Left renal cortex interstitium (tissue), 4 donors: ENCODE measurements at regions not wholly inside any gene's neighbourhood (a gene's known extent, or its start where the extent isn't known, plus 50 kb on each side); places are given as distances from the start of the nearest gene placed in this dataset.
"Not testable (repeated sequence)": the region's sequence is repeated elsewhere in the genome, so short reads cannot be mapped to it uniquely, and the experiment has no call there.

Experiments
- DNase-seq, 4 donors: peaks; one replicate each; pipeline ENCODE4 v3.0.0-alpha.2; 2013; ENCODE audit warnings: low read depth in 4 of 4, low spot score in 2 of 4, missing footprints in 1 of 4

DNA sequence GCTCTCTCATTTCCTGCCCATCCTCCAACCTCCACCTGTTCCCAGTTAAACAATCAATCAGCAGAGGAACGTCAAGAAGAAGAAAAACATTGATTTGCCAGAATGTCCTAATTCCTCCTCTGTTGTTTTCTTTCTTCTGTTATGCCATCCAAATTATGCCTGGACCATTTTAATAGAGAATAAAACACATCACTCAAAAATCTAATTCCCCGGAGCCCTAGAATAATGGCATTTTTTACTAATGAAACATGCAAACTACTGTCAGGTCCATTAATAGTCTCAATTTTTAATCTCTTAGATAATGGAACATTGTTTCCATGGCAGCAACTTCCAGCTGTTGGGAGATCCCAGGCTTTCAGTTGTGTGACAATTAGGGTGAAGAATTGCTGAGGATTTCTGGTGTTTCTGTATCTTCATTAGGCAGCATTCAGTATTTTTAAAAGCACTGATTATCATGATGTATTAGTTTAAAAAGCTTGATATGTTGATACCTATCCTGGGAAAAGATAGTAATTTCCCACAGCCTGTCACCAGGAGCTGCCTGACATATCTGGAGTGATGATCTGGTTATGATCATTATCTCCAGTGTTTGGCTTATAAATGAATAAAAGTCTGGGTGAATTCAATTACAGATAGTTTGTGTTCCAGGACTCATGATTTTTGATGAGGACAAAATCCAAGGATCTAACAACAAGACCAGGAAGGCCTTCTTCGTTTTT lies 209.8 kb downstream of the TPBG start:
- no peak for DNase-seq

DNA sequence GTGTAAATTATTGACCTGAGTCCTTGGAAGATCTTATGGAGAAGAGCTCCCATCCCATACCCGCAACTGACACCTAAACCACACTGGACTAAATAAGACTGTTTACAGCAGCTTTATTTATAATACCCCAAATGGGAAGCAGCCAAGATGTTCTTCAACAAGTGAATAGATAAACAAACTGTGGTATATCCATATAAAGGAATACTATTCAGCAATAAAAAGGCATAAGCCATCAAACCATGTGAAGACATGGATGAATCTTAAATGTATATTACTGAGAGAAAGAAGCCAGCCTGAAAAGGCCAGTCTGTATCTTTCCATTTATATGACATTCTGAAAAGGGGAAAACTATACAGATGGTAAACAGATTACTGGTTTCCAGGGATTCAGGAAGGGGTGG lies 212.7 kb downstream of the TPBG start:
- DNase-seq, result no peak

DNA sequence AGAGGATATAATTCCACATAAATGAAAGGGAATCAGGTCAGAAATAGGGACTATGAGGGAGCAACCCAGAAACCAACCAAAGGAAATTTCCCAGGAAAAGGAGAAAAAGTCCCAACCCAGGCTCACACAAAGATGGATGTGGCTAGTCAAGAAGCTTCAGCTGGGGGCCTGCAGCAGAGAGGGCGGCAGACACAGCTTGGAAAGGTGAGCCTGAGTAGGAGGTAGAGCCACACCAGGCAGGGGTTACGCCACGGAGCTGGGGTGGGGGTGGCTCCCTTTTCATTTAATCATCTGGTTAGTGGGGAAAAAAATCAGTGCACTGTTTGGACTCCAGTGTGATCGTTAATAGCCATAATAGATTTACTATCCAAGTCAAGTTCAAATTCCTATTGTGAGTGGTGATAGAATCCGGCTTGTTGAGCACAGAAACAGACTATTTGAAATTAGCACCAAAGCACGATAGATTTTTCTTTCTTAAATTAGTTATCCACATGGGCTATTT lies 220.6 kb downstream of the TPBG start:
- peak; percentile 9 to 44 (median 20) for DNase-seq

DNA sequence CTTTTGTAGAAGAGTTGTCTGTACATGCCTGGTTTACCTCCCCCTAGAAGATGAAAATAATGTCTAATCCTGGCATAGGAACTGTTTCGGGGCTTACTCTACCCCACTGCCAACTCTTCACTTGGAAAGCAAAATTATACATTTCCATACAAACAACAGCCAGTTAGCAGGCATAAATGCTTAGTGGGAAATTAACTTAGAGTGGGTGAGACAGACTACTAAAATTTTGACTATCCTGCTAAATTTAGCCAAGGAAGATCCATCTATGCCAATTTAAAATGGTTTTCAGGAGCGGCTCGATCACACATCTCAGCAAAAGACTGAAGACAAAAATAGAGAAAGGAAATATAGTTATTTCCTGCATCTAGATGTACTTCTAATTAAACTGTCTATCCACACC lies 221.2 kb downstream of the TPBG start:
- no peak for DNase-seq

DNA sequence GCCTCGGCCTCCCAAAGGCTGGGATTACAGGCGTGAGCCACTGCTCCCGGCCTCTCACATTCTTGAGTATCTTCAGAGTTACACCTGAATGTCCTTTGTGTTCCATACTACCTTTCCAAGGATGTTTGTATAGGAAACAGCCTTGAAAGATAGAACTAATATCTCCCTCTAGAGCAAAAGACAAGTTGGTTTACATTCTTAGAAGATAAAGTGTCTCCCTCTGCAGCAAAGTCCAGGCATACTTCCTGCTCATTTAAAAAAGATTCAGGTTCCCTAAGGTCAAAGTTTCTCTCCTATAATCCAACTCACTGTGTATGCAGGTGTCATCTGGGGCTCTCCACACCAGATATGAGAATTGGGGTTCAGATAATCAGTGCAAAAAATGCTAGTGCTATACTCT lies 224.4 kb downstream of the TPBG start:
- no peak for DNase-seq

DNA sequence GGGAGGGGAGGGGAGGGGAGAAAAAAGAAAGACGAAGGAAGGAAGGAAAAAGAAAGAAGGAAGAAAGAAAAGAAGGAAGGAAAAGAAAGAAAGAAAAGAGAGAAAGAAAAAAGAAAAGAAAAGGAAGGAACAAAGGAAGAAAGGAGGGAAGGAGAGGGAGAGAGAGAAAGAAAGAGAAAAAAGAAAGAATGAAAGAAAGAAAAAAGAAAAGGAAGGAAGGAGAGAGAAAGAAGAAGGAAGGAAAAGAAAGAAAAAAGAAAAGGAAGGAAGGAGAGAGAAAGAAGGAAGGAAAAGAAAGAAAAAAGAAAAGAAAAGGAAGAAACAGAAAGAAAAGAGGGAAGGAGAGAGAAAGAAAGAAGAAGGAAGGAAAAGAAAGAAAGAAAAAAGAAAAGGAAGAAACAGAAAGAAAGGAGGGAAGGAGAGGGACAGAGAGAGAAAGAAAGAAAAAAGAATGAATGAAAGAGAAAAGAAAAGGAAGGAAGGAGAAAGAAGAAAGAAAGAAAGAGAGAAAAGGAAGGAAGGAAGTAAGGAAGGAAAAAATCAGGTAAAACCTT lies 225.3 kb downstream of the TPBG start:
- DNase-seq, result no peak

DNA sequence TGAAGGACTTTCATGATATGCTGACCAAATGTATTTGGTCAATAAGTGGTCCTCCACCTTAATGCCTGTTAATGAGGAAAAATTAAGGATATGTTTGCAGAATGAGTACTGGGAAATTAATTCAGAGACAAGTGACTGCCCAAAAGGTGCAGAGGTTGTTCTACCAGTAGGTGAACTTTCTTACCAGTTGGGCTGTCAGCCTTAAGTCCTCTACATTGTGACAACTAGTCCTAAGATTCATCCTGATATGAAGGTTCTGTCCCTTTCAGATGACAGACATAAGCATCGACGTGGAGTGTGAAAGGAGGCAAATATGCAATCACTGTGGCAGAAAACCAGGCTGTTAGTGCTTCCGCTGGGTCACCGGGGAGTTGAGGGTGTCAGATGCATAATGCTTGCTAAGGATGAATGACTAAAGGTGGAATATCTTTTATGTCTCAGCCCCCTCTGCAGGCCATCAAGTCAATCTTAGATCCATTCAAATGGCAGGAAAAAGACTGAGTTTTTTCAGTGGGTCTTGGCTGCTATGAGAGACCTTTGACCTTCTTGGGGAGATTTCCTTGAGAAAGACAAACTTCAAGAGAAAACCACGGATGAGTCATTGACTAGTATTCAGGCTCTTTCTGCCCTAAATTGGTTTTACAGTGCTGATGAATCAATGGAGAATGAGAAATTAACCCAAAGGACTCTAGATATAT lies 226.0 kb downstream of the TPBG start:
- no peak for DNase-seq

DNA sequence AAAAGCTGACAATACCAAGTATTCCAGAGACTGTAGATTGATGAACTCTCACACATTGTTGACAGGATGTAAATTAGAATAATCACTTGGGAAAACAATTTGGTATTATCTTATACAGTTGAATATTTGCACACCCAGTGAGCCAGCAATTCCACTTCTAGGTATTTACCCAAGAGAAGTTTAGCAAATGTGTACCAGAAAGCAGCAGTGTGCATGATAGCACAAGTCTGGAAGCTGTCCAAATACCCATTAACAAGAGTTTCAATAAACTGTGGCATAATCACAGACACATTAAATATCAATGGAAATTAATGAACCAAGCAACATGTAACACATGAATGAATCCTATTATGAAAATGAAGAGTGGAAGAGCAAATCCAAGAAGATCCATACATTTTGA lies 233.6 kb downstream of the TPBG start:
- DNase-seq, result no peak

DNA sequence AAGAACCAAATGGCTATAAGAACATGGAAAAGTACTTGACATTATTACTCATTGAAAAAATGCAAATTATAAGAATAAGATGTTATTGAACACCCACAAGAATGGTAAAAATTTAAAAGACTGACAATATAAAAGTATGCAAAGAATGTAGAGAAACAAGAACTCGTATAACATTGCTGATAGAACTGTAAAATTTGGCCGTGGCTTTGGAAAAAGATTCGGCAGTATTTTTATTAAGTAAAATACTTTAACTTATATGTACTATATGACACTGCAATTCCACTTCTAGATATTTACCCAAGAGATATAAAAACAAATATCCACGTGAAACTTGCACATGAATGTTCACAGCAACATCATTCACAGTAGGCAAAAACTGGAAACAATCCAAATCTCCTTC lies 239.2 kb downstream of the TPBG start:
- DNase-seq, result no peak

DNA sequence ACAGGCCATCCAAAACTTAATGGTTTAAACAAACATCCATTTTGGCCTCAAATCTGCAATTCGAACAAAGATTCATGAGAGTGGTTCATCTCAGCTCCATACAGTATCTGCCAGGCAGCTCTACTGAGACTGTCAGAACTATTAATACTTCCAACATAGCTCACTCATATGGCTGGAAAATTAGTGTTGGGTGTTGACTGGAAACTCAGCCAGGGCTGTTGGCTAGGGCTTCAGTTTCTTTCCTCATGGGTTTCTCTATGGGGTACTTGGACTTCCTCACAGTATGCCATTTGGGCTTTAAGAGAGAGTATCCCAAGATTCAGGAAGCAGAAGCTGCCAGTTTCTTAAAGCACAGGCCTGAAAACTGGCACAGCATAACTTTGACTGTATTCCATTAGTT lies 240.3 kb downstream of the TPBG start:
- no peak for DNase-seq

DNA sequence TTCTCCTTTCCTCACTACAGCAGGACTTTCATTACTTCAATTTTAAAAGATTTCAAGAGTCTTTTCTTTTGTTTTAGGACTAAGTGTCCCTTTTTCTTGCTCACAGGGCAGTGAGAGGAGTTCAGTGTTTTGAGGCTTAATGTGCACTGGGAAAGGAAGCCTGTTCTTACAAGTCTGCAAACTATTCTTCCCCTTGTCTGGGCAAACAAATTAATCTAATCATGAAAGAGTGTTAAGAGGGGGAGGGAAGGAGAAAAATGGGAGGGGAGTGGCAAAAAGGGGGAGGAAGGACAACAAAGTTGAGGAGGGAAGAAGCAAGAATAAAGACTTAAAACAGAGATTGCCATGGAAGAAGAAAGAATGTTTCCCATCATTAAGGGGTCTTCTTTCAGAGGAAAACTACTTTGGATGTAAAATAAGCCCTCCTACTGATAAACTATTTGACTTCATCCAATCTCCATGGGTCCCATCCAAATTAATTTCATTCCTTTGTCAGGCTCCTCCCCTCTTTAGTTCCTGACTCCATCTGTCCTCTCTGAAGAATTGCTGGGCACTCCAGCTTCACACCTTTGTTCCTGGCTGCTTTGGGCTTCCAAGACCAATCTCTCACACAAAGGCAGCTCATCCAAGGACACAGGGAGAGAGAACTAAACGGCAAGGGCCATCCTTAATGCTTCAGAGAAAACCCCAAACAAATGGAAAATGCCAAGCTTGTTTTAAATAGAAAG lies 244.5 kb downstream of the TPBG start:
- DNase-seq, result no peak

DNA sequence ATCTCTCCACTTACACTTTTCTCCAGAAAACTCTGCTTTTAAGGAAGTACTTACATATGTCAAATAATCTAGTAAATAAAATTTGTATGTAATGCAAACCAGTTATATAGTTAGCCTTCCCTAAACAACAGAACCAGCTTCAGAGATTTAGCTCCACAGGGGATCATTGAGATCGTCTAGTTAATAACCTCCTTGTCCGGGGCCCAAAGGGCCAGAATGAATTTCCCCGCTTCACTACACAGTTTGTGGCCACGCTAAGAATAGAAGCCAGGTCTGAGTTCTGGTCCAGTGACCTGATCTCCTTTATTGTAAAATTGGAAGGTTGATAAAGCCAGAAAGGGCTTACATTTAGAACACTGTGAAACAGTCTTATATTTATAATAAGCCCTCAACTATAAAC lies 245.2 kb downstream of the TPBG start:
- no peak for DNase-seq

DNA sequence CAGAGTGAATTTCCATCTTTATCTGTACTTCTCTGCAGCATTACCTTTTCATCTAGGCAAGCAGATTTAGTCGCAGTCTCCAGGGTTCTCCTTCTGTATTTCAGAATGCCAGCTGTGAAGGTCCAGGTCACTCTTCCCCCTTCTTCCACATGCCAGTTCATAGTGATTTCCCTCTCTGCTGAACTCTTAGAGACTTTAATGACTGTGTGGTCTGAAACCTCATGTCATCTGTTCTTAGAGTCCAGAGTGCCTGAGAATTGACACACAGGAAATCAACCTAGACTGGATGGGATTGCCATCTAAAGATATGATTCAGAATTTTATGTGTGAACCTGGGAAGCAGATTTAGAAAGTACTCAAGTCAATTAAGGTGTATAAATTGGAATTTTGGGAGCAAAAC lies 248.1 kb downstream of the TPBG start:
- no peak for DNase-seq

DNA sequence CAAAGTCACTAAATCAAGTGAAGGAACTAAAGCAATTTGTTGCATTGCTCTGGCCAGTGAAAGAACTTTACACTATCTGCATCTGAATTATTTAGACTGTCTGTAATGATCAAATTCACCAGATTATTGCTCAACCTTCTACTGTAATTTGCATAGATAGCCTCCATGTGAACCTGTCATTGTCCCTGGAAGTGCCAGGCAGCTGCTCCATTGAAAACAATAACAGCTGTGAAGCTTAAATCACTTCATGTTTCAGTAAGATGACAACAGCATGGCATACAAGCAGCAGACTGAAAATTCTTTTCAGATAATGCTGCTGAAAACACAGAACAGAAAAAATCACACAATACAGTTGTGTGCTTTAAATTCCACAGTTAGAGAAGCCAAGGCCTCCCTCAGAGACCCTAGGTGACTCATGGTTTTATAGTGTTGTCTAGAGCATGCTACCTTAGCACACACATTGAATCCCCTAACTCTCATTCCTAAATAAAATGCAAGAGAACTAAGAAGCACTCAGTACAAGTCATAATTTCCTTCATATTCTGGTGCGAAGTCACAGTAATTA lies 248.9 kb downstream of the TPBG start:
- no peak for DNase-seq

DNA sequence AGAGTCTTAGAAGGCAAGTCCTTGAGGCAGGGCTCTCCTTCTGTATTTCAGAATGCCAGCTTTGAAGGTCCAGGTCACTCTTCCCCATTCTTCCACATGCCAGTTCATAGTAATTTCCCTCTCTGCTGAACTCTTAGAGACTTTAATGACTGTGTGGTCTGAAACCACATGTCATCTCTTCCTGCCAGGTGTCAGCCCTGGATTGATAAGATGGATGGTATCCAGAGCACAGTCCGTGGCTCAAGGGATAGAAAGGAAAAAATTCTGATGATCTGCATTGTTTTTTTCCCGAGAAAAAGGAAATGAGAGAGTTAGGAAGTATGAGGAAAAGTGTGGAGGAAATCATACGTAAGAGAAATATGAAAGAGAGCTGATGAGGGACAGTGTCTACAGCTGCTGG lies 250.9 kb downstream of the TPBG start:
- DNase-seq, result no peak

DNA sequence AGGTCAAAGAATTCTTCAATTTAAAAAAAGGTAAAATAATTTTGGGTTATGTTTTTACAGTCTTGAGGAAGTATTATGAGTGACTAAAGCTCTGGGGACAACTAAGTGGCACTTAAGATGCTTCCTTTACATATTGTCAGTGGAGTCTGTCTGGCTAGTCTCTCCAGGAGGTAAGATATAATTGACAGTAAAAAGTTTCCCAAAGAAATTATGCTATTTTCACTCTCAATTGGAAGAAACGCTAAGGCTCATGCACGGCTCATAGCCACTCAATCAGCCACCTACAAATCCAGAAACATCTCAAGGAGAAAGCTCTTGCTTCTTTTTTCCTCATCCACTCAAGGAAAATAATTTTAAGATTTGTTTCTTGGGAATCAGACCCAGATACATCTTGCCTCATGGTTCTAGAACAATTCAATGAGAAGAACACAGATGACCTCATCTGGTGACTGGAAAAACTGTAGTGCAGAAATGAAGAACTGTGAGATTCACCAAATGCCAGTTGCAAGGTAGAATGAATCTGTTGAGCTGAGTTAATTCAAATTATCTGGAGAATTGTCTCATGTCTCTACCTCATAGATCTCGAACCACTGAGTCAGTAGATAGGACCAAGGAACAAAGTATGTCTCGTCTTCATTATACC lies 252.9 kb downstream of the TPBG start:
- DNase-seq, result no peak

DNA sequence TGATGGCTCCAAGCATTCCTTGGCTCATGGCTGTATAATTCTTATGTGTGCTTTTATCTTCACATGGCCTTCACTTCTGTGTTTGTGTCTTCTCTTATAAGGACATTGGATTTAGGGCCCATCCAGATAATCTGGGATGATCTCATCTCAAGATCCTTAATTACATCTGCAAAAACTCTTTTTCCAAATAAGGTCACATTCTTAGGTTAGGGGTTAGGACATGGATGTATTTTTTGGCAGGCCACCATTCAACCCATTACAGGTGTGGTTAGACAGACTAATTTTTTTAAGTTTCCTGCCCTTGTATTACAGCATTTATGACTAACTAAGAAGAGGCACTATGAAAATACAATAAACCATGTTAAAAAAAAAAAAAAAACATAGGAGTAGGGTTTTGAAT lies 254.0 kb downstream of the TPBG start:
- DNase-seq, result no peak

DNA sequence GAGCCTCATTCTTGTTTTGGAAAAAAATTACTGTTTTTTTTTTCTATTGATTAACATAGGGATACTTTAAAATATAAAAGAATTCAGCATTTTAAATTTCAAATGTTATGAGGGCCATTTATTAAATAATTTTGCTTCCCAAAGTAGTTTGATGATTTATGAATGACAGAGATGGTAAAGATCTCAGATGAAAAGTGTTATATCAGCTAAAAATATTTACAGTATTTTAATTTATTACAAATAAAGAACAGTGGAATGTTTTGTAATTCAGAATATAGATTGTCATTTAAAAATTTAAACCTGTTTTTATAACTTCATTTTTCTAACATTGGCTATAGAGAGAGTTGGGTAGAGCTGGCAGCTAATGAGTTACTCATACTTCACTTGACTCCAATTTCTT lies 256.0 kb downstream of the TPBG start:
- DNase-seq, result no peak

DNA sequence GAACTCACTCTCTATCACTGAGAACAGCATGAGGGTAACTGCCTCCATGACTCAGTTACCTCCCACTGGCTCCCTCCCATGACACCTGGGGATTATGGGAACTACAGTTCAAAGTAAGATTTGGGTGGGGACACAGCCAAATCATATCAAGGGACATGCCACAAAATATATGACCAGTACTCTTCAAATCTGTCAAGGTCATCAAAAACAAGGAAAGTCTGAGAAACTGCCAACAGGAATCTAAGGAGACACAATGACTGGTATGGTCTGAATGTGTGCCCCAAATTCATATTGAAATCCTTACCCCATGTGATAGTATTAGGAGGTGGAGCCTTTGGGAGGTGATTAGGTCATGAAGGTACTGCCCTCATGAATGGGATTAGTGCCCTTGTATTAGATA lies 258.8 kb downstream of the TPBG start:
- no peak for DNase-seq

DNA sequence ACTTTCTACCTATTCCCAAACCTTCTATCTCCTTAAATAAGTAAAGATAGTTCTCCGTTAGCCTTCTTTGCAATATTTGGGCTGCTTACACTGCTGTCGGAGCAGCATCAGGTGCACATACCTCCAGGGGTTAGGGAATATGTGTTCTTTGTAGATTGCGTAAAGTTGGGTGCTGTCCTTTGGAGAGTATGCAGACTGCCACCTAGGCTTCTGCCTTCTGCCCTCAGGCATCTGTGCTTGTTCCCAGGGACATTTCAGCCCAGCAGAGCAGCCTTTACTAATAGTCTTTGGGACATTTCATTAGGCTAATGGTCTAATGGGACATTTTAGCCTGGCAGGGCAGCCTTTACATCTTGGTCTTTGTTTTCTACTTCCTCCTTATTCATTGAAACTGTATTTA lies 260.6 kb downstream of the TPBG start:
- no peak for DNase-seq

DNA sequence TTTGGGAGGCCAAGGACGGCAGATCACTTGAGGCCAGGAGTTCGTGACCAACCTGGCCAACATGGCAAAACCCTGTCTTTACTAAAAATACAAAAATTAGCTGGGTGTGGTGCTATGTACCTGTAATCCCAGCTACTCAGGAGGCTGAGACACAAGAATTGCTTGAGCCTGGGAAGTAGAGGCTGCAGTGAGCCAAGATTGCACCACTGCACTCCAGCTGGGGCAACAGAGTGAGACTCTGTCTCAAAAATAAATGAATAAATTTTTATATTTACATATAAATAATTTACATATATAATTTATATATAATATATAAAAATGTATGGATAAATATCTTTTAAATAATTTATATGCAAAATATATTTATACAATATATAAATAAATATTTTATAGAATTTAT lies 263.3 kb downstream of the TPBG start:
- DNase-seq, result not testable (repeated sequence)
